Tibial nerve (tissue), 4 donors: ENCODE measurements at regions not wholly inside any gene's neighbourhood (a gene's known extent, or its start where the extent isn't known, plus 50 kb on each side); places are given as distances from the start of the nearest gene placed in this dataset.

ENCODE experiments used
- DNase-seq, 2 donors: peaks; one replicate each; pipeline ENCODE4 v3.0.0-alpha.2; 2019; ENCODE audit warnings: low spot score in 2 of 2
- H3K27ac ChIP-seq, 4 donors: fragments of 200-600 bp; sonication (generic) in 3 of 4; one replicate each; pipeline ENCODE4 v1.5.1; 2017 to 2019; ENCODE audit warnings: mild to moderate bottlenecking in 1 of 4
- H3K27me3 ChIP-seq, 2 donors: fragments of 200-600 bp; sonication (generic) in 1 of 2; one replicate each; pipeline versions ENCODE4 v1.5.1 to v1.6.0; 2017 to 2019
- H3K36me3 ChIP-seq, 3 donors: fragments of 200-600 bp; sonication (generic); one replicate each; pipeline ENCODE4 v1.5.1; 2018 to 2019
- H3K4me1 ChIP-seq, 4 donors: fragments of 200-600 bp; sonication (generic) in 3 of 4; one replicate each; pipeline ENCODE4 v1.5.1; 2017 to 2019
- H3K4me3 ChIP-seq, 4 donors: fragments of 200-600 bp; sonication (generic) in 3 of 4; one replicate each; pipeline ENCODE4 v1.5.1; 2017 to 2019; ENCODE audit warnings: mild to moderate bottlenecking in 1 of 4, moderate library complexity in 1 of 4
- H3K9me3 ChIP-seq, 4 donors: fragments of 200-600 bp; sonication (generic) in 3 of 4; one replicate each; pipeline ENCODE4 v1.5.1; 2017 to 2019
- EP300 ChIP-seq, 2 donors: sonication (generic); formaldehyde crosslinking; IDR thresholded peaks; one replicate each; pipeline ENCODE4 v1.6.1; 2017; ENCODE audit warnings: antibody characterized with exemption in 2 of 2, mild to moderate bottlenecking in 1 of 2
- POLR2A ChIP-seq, 2 donors: fragments of 450-650 bp; IDR thresholded peaks; one replicate each; pipeline ENCODE4 v1.6.1; 2017; ENCODE audit warnings: antibody characterized with exemption in 2 of 2, mild to moderate bottlenecking in 2 of 2, moderate library complexity in 2 of 2
- WGBS, 2 donors: methylation state at CpG; one replicate each; pipeline ENCODE4 v1.1.5; 2018; 5-methylcytosine and 5-hydroxymethylcytosine counted together
- TF ChIP-seq, protein P1 (sequence below), 5 experiments: fragments of 200-600 bp in 3 of 5; fragments of 450-650 bp in 2 of 5; sonication (generic) in 3 of 5; IDR thresholded peaks; one replicate each; pipeline ENCODE4 v1.5.1; 2016 to 2019; ENCODE audit warnings: antibody characterized with exemption in 5 of 5, mild to moderate bottlenecking in 3 of 5, moderate library complexity in 2 of 5

GRCh38 chr1:184851822-184852746 is 97.4 kb upstream of the EDEM3 start:
- Histone ChIP-seq H3K4me1 (no peaks in the 10 kb centered on the region), H3K4me3 (no peak overlapping the region), H3K36me3 (no peaks in the 10 kb centered on the region), H3K27ac (no peak overlapping the region), H3K27me3 (no peaks in the 10 kb centered on the region), H3K9me3 (no peaks in the 10 kb centered on the region)
- no peak for DNase-seq
- WGBS, 2 donors, result 88 to 91% methylated on average over 14 of the region's 14 CpGs
- TF ChIP-seq POLR2A (IDR thresholded peaks at IDR 0.05), result no peak
- TF ChIP-seq EP300 (IDR thresholded peaks at IDR 0.05), result no peak
- TF ChIP-seq, protein P1, sequence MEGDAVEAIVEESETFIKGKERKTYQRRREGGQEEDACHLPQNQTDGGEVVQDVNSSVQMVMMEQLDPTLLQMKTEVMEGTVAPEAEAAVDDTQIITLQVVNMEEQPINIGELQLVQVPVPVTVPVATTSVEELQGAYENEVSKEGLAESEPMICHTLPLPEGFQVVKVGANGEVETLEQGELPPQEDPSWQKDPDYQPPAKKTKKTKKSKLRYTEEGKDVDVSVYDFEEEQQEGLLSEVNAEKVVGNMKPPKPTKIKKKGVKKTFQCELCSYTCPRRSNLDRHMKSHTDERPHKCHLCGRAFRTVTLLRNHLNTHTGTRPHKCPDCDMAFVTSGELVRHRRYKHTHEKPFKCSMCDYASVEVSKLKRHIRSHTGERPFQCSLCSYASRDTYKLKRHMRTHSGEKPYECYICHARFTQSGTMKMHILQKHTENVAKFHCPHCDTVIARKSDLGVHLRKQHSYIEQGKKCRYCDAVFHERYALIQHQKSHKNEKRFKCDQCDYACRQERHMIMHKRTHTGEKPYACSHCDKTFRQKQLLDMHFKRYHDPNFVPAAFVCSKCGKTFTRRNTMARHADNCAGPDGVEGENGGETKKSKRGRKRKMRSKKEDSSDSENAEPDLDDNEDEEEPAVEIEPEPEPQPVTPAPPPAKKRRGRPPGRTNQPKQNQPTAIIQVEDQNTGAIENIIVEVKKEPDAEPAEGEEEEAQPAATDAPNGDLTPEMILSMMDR (IDR thresholded peaks at IDR 0.05), result no peak

DNA sequence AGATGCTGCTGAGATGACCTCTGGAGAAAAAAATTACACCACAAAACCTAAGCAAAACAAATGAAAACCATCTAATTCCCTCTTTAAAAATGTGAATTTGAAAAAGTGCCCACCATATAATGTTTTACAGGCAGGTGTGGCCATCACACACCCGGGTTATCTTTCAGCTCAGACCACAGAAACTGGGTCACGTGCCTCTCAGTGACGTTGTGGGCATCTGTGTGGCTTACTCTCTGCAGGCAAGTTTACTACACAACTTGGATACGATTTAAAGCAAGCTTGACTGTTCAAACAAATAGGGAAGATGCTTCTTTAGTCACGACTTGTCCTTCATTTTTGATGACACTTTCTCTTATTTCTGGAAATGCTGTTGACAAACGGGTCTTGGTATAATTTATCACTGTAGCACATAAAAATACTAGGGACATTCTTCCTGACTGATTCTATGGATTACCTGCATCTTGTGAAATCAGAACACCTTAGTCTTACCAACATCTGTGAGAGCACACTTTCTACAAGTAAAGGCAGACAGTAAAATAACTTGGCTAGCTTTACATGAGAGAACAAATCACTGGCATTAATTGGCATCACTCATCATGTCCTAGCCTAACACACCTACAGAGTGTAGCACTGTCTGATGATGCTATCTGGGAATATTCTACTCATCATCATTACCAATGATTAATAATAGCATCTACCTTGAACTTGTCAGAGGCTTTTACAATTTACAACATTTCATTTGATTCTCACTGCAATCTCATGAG is 89.3 kb upstream of the EDEM3 start:
- H3K4me1 ChIP-seq, result peaks cover 0 to 5% (median 0%) of the 10 kb centered on the region in 4 donors
- H3K27me3 ChIP-seq, result no peaks in the 10 kb centered on the region
- no peak for DNase-seq
- no peak overlapping the region for H3K4me3 ChIP-seq
- H3K36me3 ChIP-seq, result no peaks in the 10 kb centered on the region
- TF ChIP-seq POLR2A (IDR thresholded peaks at IDR 0.05), result no peak
- no peaks in the 10 kb centered on the region for H3K9me3 ChIP-seq
- 59 to 62% methylated on average over 6 of the region's 6 CpGs for WGBS, 2 donors
- no peak overlapping the region for H3K27ac ChIP-seq

DNA sequence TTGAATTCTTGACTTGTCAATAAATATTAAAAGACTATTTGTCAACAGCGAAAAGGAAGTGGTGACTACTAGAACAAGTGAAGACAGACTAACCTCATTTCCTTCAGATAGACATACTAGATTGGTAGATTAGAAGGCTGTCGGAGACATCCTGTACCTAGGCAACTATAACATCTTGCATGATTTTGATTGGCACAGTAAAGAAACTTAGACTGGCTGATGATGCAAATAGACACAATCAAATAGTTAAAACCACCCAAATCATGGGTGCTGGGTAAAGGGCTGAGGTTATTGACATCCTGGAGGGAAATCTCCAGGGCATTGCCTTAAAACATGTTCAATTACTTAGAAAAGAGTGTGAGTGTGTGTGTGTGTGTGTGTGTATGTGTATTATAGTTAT is 85.9 kb upstream of the EDEM3 start:
- H3K27ac ChIP-seq, result no peak overlapping the region
- no peaks in the 10 kb centered on the region for H3K9me3 ChIP-seq
- H3K27me3 ChIP-seq, result no peaks in the 10 kb centered on the region
- WGBS, 2 donors, result 89 to 90% methylated on average over 2 of the region's 2 CpGs
- TF ChIP-seq, protein P1 (IDR thresholded peaks at IDR 0.05), result no peak
- TF ChIP-seq EP300 (IDR thresholded peaks at IDR 0.05), result no peak
- TF ChIP-seq POLR2A (IDR thresholded peaks at IDR 0.05), result no peak
- no peak for DNase-seq
- peaks cover 4 to 37% (median 19%) of the 10 kb centered on the region in 4 donors for H3K4me1 ChIP-seq
- H3K36me3 ChIP-seq, result no peaks in the 10 kb centered on the region
- no peak overlapping the region for H3K4me3 ChIP-seq

- Histone ChIP-seq H3K27me3 (no peaks in the 10 kb centered on the region), H3K27ac (peak overlapping the region in 3 of 4 donors; percentile 10 to 66 (median 60)), H3K4me3 (no peak overlapping the region), H3K36me3 (no peaks in the 10 kb centered on the region), H3K9me3 (no peaks in the 10 kb centered on the region), H3K4me1 (peaks cover 4 to 37% (median 19%) of the 10 kb centered on the region in 4 donors)
- TF ChIP-seq, protein P1 (IDR thresholded peaks at IDR 0.05), result peak in 1 of 5 experiments; percentile 11
- peak in 1 of 2 donors; percentile 78 for TF ChIP-seq EP300 (IDR thresholded peaks at IDR 0.05)
- no peak for TF ChIP-seq POLR2A (IDR thresholded peaks at IDR 0.05)
- WGBS, 2 donors, result 0 to 3% methylated on average over 2 of the region's 2 CpGs
- DNase-seq, result peak; percentile 34 to 74
These were observed 83.9 kb upstream of the EDEM3 start for GRCh38 chr1:184838504-184838951.

- H3K27me3 ChIP-seq, result no peaks in the 10 kb centered on the region
- peak overlapping the region in 2 of 4 donors; percentile 60 to 66 for H3K27ac ChIP-seq
- H3K4me3 ChIP-seq, result no peak overlapping the region
- TF ChIP-seq EP300 (IDR thresholded peaks at IDR 0.05) (no peak), POLR2A (IDR thresholded peaks at IDR 0.05) (no peak)
- TF ChIP-seq, protein P1 (IDR thresholded peaks at IDR 0.05), result no peak
- peaks cover 4 to 37% (median 19%) of the 10 kb centered on the region in 4 donors for H3K4me1 ChIP-seq
- 48 to 59% methylated on average over 6 of the region's 6 CpGs for WGBS, 2 donors
- no peaks in the 10 kb centered on the region for H3K9me3 ChIP-seq
- H3K36me3 ChIP-seq, result no peaks in the 10 kb centered on the region
- no peak for DNase-seq
These were observed 82.6 kb upstream of the EDEM3 start for GRCh38 chr1:184836934-184837895.
